ENCODE measurements at regions not wholly inside any gene's neighbourhood (a gene's known extent, or its start where the extent isn't known, plus 50 kb on each side); places are given as distances from the start of the nearest gene placed in this dataset.

DNA sequence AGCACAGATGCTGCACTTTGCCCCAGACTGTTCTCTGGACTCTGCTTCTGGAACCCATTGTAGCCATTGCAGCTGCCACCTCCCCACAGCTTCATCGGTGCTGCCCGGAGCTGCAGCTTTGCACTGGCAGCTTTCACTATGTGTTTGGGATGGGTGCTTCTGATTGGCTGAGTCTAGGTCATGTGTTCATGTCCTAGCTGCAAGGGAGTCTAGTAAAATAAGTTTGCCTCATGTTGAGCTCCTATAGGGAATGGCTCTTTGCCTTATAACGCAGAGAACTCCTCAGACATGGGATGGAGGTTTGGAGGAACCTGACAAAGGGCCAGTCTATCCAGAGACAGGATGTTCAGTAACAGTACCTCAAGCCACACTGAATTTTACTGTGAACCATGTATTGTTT lies 268.0 kb downstream of the BMP7 start:
- H3K4me1 Mint-ChIP-seq, result no peaks in the 10 kb centered on the region

DNA sequence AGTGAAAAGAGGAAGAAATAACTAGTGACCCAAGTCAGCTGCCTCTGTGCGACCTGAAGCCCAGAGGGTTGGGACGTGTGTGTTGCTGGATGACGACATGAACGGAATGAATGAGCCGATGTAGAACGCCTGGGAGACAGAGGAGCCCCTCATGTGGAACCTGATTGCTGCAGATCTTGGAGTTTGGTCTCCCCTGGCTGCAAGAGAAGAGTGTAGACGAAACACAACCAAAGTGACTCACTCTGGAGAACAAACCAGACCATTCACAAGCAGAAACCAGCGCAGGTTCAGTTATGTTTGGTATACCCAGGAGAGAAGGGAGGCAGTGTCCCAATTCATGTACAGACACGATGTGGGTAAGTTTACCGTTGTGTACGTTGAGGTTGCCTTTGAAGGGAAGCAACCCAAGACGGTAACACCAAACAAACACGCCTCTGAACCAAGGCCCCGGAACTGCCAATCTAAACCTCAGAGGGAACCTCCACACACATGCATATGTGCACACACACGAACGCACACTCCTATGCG lies 265.9 kb downstream of the BMP7 start:
- Mint-ChIP-seq H3K9me3 (peaks cover 17% of the 10 kb centered on the region), H3K4me3 (no peak overlapping the region), H3K4me1 (no peaks in the 10 kb centered on the region), H3K27ac (no peak overlapping the region), H3K36me3 (ENCODE audit: low read depth) (no peaks in the 10 kb centered on the region), H3K27me3 (ENCODE audit: low read depth) (peaks cover 34% of the 10 kb centered on the region)
- TF ChIP-seq, protein P1, sequence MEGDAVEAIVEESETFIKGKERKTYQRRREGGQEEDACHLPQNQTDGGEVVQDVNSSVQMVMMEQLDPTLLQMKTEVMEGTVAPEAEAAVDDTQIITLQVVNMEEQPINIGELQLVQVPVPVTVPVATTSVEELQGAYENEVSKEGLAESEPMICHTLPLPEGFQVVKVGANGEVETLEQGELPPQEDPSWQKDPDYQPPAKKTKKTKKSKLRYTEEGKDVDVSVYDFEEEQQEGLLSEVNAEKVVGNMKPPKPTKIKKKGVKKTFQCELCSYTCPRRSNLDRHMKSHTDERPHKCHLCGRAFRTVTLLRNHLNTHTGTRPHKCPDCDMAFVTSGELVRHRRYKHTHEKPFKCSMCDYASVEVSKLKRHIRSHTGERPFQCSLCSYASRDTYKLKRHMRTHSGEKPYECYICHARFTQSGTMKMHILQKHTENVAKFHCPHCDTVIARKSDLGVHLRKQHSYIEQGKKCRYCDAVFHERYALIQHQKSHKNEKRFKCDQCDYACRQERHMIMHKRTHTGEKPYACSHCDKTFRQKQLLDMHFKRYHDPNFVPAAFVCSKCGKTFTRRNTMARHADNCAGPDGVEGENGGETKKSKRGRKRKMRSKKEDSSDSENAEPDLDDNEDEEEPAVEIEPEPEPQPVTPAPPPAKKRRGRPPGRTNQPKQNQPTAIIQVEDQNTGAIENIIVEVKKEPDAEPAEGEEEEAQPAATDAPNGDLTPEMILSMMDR (IDR thresholded peaks at IDR 0.05; ENCODE audit: unreplicated experiment in 3 of 3), result no peak

More for the DNA sequence above, 268.0 kb downstream of the BMP7 start:
- TF ChIP-seq, protein P1 (IDR thresholded peaks at IDR 0.05; ENCODE audit: unreplicated experiment in 3 of 3), result no peak
- Mint-ChIP-seq H3K27ac (no peak overlapping the region), H3K27me3 (ENCODE audit: low read depth) (peaks cover 28% of the 10 kb centered on the region), H3K36me3 (ENCODE audit: low read depth) (no peaks in the 10 kb centered on the region), H3K9me3 (peaks cover 17% of the 10 kb centered on the region), H3K4me3 (no peak overlapping the region)

DNA sequence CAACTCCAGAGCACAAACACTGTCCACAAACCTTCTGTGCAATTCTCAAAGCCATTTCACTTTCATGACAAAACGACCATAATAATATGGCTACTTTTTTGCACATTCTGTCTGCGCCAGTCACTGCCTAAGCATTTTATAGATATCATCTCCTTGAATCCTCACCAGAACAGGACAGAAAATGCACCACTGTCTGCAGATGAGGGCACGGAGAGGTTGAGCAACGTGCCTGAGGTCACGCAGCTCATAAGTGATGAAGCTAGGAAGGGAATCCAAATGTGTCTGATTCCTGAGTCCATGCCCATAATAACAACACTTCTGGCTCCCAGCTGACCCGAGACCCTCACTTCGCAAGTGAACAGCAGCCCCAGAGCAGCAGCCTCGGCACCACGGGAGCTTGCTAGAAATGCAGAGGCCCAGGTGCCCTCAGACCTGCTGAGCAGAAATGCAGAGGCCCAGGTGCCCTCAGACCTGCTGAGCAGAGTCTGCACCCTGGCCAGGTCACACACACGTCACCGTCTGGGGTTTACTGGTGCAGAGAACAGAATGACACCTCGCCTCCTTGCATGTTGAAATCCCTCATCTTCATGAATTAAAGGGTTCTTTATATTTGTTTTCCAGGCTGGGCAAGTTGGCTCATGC lies 265.2 kb downstream of the BMP7 start:
- no peak overlapping the region for H3K4me3 Mint-ChIP-seq
- no peaks in the 10 kb centered on the region for H3K36me3 Mint-ChIP-seq (ENCODE audit: low read depth)
- TF ChIP-seq, protein P1 (IDR thresholded peaks at IDR 0.05; ENCODE audit: unreplicated experiment in 3 of 3), result no peak
- no peak overlapping the region for H3K27ac Mint-ChIP-seq
- no peaks in the 10 kb centered on the region for H3K4me1 Mint-ChIP-seq
- peaks cover 37% of the 10 kb centered on the region for H3K27me3 Mint-ChIP-seq (ENCODE audit: low read depth)
- peaks cover 17% of the 10 kb centered on the region for H3K9me3 Mint-ChIP-seq

DNA sequence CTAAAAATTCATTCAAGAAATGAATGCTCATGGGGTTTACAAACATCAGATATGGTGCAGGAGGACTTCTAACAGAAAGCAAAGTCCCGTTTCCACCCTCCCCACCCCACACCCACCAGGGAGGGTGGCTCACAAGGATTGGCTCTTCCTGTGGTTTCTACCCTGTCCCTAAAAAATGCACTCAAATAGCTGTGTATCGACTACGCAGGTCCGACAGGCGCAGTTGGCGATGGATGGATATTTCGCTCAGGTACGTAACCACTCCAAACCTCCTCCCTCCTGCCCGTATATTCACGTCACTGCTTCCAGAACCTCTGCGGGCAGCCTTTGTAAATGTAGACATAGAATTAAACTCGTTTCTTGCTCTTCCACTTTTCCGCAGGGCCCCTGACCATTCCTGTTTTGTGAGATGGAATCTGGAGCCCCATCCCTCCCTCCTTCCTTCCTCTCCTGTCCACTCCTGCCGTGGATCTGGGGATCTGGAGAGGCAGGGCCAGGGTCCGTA lies 264.3 kb downstream of the BMP7 start:
- peaks cover 17% of the 10 kb centered on the region for H3K9me3 Mint-ChIP-seq
- H3K4me1 Mint-ChIP-seq, result peaks cover 6% of the 10 kb centered on the region
- no peaks in the 10 kb centered on the region for H3K36me3 Mint-ChIP-seq (ENCODE audit: low read depth)
- no peak overlapping the region for H3K4me3 Mint-ChIP-seq
- no peak overlapping the region for H3K27ac Mint-ChIP-seq
- peaks cover 43% of the 10 kb centered on the region for H3K27me3 Mint-ChIP-seq (ENCODE audit: low read depth)
- TF ChIP-seq, protein P1 (IDR thresholded peaks at IDR 0.05; ENCODE audit: unreplicated experiment in 3 of 3), result no peak

DNA sequence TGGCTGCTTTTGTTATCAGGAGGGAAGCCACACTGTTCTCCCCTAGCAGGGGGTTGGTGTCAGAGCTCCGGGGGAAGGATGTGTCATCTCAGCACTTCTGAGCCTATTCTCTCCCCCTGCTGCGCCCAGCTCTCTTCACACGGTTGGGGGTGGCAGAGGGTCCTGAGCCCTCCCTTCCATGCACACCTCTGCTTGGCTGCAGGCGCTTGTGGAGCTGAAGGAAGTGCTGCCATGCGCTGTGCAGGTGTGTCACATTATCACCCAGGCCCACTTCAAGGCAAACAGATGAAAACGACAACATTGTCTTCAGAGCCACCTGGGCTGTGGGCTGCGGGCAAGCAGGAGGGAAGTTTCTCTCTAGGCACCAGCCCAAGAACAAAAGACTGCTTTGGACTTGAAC lies 263.4 kb downstream of the BMP7 start:
- Mint-ChIP-seq H3K9me3 (peaks cover 13% of the 10 kb centered on the region), H3K4me1 (peaks cover 7% of the 10 kb centered on the region), H3K4me3 (no peak overlapping the region), H3K27me3 (ENCODE audit: low read depth) (peaks cover 46% of the 10 kb centered on the region), H3K27ac (no peak overlapping the region), H3K36me3 (ENCODE audit: low read depth) (no peaks in the 10 kb centered on the region)
- TF ChIP-seq, protein P1 (IDR thresholded peaks at IDR 0.05; ENCODE audit: unreplicated experiment in 3 of 3), result no peak

DNA sequence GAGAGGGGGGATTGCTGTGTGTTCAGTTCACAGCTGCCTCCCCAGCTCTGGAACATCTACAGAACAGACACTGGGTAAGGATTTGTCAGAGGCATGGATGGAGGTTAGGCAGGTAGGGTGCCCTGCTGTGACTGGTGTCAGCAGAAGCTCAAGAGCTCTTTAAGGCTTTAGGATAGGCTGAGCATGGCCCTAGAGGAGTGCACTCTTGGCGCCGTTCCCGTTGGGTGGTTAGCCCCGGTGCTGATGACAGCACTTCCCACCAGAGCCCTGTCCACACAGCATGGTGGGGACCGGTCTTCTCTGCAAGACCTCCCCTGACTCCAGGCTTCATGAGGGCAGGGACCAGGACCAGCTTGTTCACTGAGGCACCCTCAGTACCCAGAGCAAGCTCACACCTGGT lies 262.0 kb downstream of the BMP7 start:
- peaks cover 7% of the 10 kb centered on the region for H3K4me1 Mint-ChIP-seq
- no peak overlapping the region for H3K27ac Mint-ChIP-seq
- H3K9me3 Mint-ChIP-seq, result peaks cover 9% of the 10 kb centered on the region
- TF ChIP-seq, protein P1 (IDR thresholded peaks at IDR 0.05; ENCODE audit: unreplicated experiment in 3 of 3), result no peak
- H3K36me3 Mint-ChIP-seq (ENCODE audit: low read depth), result no peaks in the 10 kb centered on the region
- peaks cover 49% of the 10 kb centered on the region for H3K27me3 Mint-ChIP-seq (ENCODE audit: low read depth)
- H3K4me3 Mint-ChIP-seq, result no peak overlapping the region

Measured in nephron (organoid).